IPS-18a (cell line): ENCODE measurements at regions not wholly inside any gene's neighbourhood (a gene's known extent, or its start where the extent isn't known, plus 50 kb on each side); places are given as distances from the start of the nearest gene placed in this dataset.
"Not testable (repeated sequence)": the region's sequence is repeated elsewhere in the genome, so short reads cannot be mapped to it uniquely, and the experiment has no call there.

Experiments used
- H3K27ac ChIP-seq: one replicate; pipeline ENCODE4 v1.5.1; 2013; ENCODE audit warnings: low read length
- H3K27me3 ChIP-seq: one replicate; pipeline ENCODE4 v1.6.1; 2013; ENCODE audit warnings: mild to moderate bottlenecking, low read length; ENCODE audit not compliant: control insufficient read depth, insufficient read depth
- H3K36me3 ChIP-seq: one replicate; pipeline ENCODE4 v1.6.1; 2013; ENCODE audit warnings: low read depth, low read length; ENCODE audit not compliant: control insufficient read depth
- H3K4me1 ChIP-seq: one replicate; pipeline ENCODE4 v1.6.1; 2013; ENCODE audit warnings: low read depth, low read length; ENCODE audit not compliant: control insufficient read depth
- H3K4me3 ChIP-seq: one replicate; pipeline ENCODE4 v1.5.1; 2013; ENCODE audit warnings: low read length
- H3K9ac ChIP-seq: one replicate; pipeline ENCODE4 v1.6.1; 2013; ENCODE audit warnings: mild to moderate bottlenecking, low read length, moderate library complexity
- H3K9me3 ChIP-seq: one replicate; pipeline ENCODE4 v1.6.1; 2013; ENCODE audit warnings: low read depth, low read length; ENCODE audit not compliant: control insufficient read depth

DNA sequence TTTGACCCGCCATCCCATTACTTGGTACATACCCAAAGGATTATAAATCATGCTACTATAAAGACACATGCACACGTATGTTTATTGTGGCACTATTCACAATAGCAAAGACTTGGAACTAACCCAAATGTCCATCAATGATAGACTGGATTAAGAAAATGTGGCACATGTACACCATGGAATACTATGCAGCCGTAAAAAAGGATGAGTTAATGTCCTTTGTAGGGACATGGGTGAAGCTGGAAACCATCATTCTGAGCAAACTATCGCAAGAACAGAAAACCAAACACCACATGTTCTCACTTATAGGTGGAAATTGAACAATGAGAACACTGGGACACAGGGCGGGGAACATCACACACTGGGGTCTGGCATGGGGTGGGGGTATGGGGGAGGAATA lies 57.1 kb upstream of the GMDS start:
- H3K36me3 ChIP-seq, H3K9me3 ChIP-seq, H3K27ac ChIP-seq, H3K4me1 ChIP-seq, H3K4me3 ChIP-seq, H3K9ac ChIP-seq, H3K27me3 ChIP-seq: not testable (repeated sequence)

DNA sequence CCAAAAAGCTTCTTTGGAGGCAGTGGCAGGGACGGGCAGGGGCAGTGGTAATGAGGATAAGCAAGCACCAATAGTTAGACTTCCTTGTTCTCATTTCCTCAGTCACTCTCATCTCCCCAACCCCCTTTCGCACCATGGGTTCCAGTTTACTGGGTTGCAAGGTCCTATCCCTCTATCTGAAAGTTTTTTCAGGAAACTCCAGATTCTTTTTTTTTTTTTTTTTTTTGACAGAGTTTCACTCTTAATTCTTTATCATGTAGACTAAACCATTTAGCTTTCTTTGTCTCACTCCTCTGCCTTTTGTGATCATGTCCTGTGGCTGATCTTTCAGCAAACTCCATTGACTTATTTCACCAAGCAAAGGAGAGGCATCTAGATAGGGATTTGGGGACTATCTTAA lies 51.4 kb upstream of the GMDS start:
- H3K9me3 ChIP-seq = no peaks in the 10 kb centered on the region
- no peak overlapping the region for H3K4me3 ChIP-seq
- H3K4me1 ChIP-seq = peaks cover 15% of the 10 kb centered on the region
- no peaks in the 10 kb centered on the region for H3K27me3 ChIP-seq
- H3K36me3 ChIP-seq = no peaks in the 10 kb centered on the region
- H3K27ac ChIP-seq = no peak overlapping the region
- H3K9ac ChIP-seq = no peak overlapping the region
